ENCODE measurements at regions not wholly inside any gene's neighbourhood (a gene's known extent, or its start where the extent isn't known, plus 50 kb on each side); places are given as distances from the start of the nearest gene placed in this dataset.

DNA sequence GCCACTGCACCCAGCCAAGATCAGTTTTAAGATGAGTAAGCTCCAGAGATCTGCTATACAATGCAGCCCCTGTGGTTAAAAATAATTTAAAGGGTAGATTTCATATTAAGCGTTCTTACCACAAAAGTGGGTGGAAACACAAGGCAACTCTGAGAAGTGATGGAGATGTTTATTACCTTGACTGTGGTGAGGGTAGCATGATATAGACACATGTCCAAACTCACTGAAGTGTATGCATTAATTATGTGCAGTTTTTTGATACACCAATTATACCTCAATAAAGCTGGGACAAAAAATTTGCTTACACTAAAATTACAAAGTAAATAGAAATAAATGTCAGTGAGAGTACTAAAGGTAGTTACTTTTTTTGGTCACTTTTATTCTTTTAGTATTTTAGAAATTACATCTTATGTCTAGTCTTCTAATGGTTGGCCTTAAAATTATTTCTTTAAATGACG lies 696.5 kb downstream of the UQCRFS1 start:
- FAIRE-seq (no peak), ATAC-seq (no peak), DNase-seq (ENCODE audit: low read depth, low spot score) (no peak)
- BruUV-seq (replicated peaks), result no TSS peak
- no peaks in the 10 kb centered on the region; the same call in 2 of the 3 replicates for H3K9me3 ChIP-seq (replicated peaks; ENCODE audit: control insufficient read depth, insufficient read depth, low read length)
- intact Hi-C loops (cut with micrococcal nuclease; ENCODE audit: unreplicated experiment) (no loop called here), in situ Hi-C loops (cut with MboI) (no loop called here)
- SMC1A ChIA-PET (ENCODE audit: uncharacterized antibody, unreplicated experiment), result interaction anchor here (1.2 to 3.7 kb wide), 5 partner anchors 25 to 94 kb away, joined by 3 to 22 read pairs (median 5); no protein-coding TSS in a partner anchor
- H2AFZ ChIP-seq (ENCODE audit: control insufficient read depth, low read depth, low read length), result no peak overlapping the region
- no peak overlapping the region for H3K9ac ChIP-seq (ENCODE audit: control insufficient read depth, insufficient read depth, low read length)
- POLR2A ChIA-PET, result interaction anchor here (0.6 kb wide), 1 partner anchor 17 kb away, joined by 4 read pairs; no protein-coding TSS in a partner anchor
- no peak overlapping the region for H3K4me2 ChIP-seq (ENCODE audit: control insufficient read depth, insufficient read depth)
- no peaks in the 10 kb centered on the region for H3K4me1 ChIP-seq (ENCODE audit: control insufficient read depth, insufficient read depth, low read length)
- H3K27ac ChIP-seq (ENCODE audit: control insufficient read depth, insufficient read depth), result no peak overlapping the region
- CTCF ChIA-PET, result interaction anchor here (0.9 kb wide), 1 partner anchor 27 kb away, joined by 3 read pairs; no protein-coding TSS in a partner anchor
- RAD21 ChIA-PET (ENCODE audit: unreplicated experiment), result interaction anchor here (0.8 to 1.0 kb wide), 2 partner anchors 9 to 16 kb away, joined by 3 read pairs; no protein-coding TSS in a partner anchor
- 76% methylated on average over 2 of the region's 2 CpGs for WGBS (ENCODE audit: insufficient coverage, insufficient replicate concordance, low lambda C conversion rate, missing lambda C conversion rate)
- no peak overlapping the region for H3K4me3 ChIP-seq
- H3K79me2 ChIP-seq (ENCODE audit: control insufficient read depth, insufficient read depth, low read length), result no peaks in the 10 kb centered on the region
- TF ChIP-seq ZNF207 (IDR thresholded peaks at IDR 0.05; ENCODE audit: borderline replicate concordance), result no peak
- H4K20me1 ChIP-seq (ENCODE audit: control insufficient read depth, insufficient read depth), result no peaks in the 10 kb centered on the region
- H3K27me3 ChIP-seq (replicated peaks in 1 of 2; ENCODE audit: control insufficient read depth in 2 of 2, insufficient read depth in 2 of 2, low read length in 1 of 2), result no peaks in the 10 kb centered on the region
- H3K36me3 ChIP-seq (ENCODE audit: control insufficient read depth in 2 of 2, insufficient read depth in 2 of 2, low read length in 1 of 2), result no peaks in the 10 kb centered on the region

- Histone ChIP-seq H4K20me1 (ENCODE audit: control insufficient read depth, insufficient read depth) (no peaks in the 10 kb centered on the region), H3K79me2 (ENCODE audit: control insufficient read depth, insufficient read depth, low read length) (no peaks in the 10 kb centered on the region), H3K9me3 (replicated peaks; ENCODE audit: control insufficient read depth, insufficient read depth, low read length) (no peaks in the 10 kb centered on the region; the same call in 2 of the 3 replicates), H3K4me1 (ENCODE audit: control insufficient read depth, insufficient read depth, low read length) (no peaks in the 10 kb centered on the region), H3K4me2 (ENCODE audit: control insufficient read depth, insufficient read depth) (no peak overlapping the region), H3K4me3 (no peak overlapping the region), H3K36me3 (ENCODE audit: control insufficient read depth in 2 of 2, insufficient read depth in 2 of 2, low read length in 1 of 2) (no peaks in the 10 kb centered on the region), H3K27ac (ENCODE audit: control insufficient read depth, insufficient read depth) (no peak overlapping the region), H3K9ac (ENCODE audit: control insufficient read depth, insufficient read depth, low read length) (no peak overlapping the region), H3K27me3 (replicated peaks in 1 of 2; ENCODE audit: control insufficient read depth in 2 of 2, insufficient read depth in 2 of 2, low read length in 1 of 2) (no peaks in the 10 kb centered on the region), H2AFZ (ENCODE audit: control insufficient read depth, low read depth, low read length) (no peak overlapping the region)
- in situ Hi-C loops (cut with MboI) (no loop called here), intact Hi-C loops (cut with micrococcal nuclease; ENCODE audit: unreplicated experiment) (no loop called here)
- ChIA-PET SMC1A (ENCODE audit: uncharacterized antibody, unreplicated experiment) (interaction anchor here (1.5 kb wide), 1 partner anchor 12 kb away, joined by 3 read pairs; no protein-coding TSS in a partner anchor), CTCF (interaction anchor here (0.6 kb wide), 1 partner anchor 15 kb away, joined by 3 read pairs; no protein-coding TSS in a partner anchor), POLR2A (interaction anchor here (0.7 to 1.5 kb wide), 2 partner anchors 26 to 735 kb away, joined by 4 to 6 read pairs; no protein-coding TSS in a partner anchor), RAD21 (ENCODE audit: unreplicated experiment) (interaction anchor here (1.0 kb wide), 1 partner anchor 119 kb away, joined by 4 read pairs; no protein-coding TSS in a partner anchor)
- ATAC-seq, result no peak
- 11% methylated on average over 3 of the region's 3 CpGs for WGBS (ENCODE audit: insufficient coverage, insufficient replicate concordance, low lambda C conversion rate, missing lambda C conversion rate)
- BruUV-seq (replicated peaks), result no TSS peak
- FAIRE-seq, result no peak
- no peak for TF ChIP-seq NFIC (IDR thresholded peaks at IDR 0.05; ENCODE audit: low read depth, low read length)
- no peak for TF ChIP-seq ZNF207 (IDR thresholded peaks at IDR 0.05; ENCODE audit: borderline replicate concordance)
- TF ChIP-seq, protein P1, sequence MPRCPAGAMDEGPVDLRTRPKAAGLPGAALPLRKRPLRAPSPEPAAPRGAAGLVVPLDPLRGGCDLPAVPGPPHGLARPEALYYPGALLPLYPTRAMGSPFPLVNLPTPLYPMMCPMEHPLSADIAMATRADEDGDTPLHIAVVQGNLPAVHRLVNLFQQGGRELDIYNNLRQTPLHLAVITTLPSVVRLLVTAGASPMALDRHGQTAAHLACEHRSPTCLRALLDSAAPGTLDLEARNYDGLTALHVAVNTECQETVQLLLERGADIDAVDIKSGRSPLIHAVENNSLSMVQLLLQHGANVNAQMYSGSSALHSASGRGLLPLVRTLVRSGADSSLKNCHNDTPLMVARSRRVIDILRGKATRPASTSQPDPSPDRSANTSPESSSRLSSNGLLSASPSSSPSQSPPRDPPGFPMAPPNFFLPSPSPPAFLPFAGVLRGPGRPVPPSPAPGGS (IDR thresholded peaks at IDR 0.05; ENCODE audit: borderline replicate concordance, insufficient read depth, low read depth, low read length, poor library complexity, severe bottlenecking), result no peak
- DNase-seq (ENCODE audit: low read depth, low spot score), result no peak
Observed at GRCh38 chr19:28514166-28514565, 698.8 kb downstream of the UQCRFS1 start.
